H1 (cell line): ENCODE measurements at regions not wholly inside any gene's neighbourhood (a gene's known extent, or its start where the extent isn't known, plus 50 kb on each side); places are given as distances from the start of the nearest gene placed in this dataset.

Experiments used
- ASH2L ChIP-seq: fragments of 200-600, 300-600 bp; sonication (generic); IDR thresholded peaks from one replicate; pipeline ENCODE4 v1.7.1; 2017; ENCODE audit warnings: low read length
- GABPA ChIP-seq: IDR thresholded peaks from 2 replicates; pipeline ENCODE4 v1.6.1; 2011; ENCODE audit warnings: mild to moderate bottlenecking, low read length, moderate library complexity, borderline replicate concordance; ENCODE audit not compliant: insufficient read depth
- POU5F1 ChIP-seq: IDR thresholded peaks from 2 replicates; pipeline ENCODE4 v1.6.1; 2011; ENCODE audit warnings: low read depth, mild to moderate bottlenecking, low read length, moderate library complexity
- USF2 ChIP-seq: IDR thresholded peaks from 2 replicates; pipeline ENCODE4 v1.6.1; 2011; ENCODE audit warnings: low read length, improper control_type of control experiment

- no peak for TF ChIP-seq USF2
- no peak for TF ChIP-seq GABPA
- TF ChIP-seq POU5F1, result no peak
- no peak for TF ChIP-seq ASH2L
Observed at GRCh38 chr10:131644864-131645658, 255.7 kb upstream of the PPP2R2D start (continued).
